ENCODE measurements at regions not wholly inside any gene's neighbourhood (a gene's known extent, or its start where the extent isn't known, plus 50 kb on each side); places are given as distances from the start of the nearest gene placed in this dataset.
A peak's percentile ranks its signal among the peaks of the same experiment; 100 is the strongest.

DNA sequence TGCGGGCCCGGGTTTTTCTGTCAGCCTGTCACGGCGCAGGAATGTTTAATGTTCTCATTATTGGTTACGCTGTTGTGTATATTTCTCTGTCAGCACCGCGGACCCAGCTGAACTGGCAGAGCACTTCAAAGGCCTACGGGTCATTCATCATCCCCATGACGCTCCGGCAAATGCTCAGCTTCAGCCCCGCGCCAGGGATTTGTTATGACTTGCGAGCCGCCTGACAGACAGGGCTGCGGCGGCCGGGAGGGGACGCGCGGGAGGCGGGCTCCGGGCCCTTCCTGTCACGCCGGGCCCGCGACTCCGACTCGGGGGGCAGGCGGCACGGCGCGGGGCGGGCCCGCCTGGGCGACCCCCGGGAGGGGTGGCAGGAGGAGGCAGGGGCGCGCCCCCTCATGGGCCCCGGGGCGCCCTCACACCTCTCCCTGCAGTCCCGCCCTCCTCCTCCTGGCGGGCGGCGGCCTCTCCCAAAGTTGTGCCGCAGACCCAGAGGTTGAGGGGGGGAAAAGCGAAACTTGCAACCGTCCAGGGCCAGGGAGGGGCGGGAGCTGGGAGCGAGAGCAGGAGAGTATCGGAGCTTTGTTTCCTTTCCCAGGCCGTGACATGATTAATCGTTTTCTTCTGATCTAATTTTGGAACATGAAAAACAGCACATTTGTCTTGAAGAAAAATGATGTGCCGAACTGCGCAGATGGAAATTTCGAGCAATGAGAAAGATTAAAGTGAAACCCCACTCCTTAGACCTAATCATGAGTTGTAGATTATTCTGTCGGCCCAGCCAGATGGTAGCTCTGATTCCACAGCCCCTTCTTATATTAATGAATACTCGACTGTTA, 59.3 kb upstream of the COMTD1 start:
- TF ChIP-seq ZNF133 (tag by site-specific recombination; IDR thresholded peaks at IDR 0.05) (no peak), TRIM28 (IDR thresholded peaks at IDR 0.05; ENCODE audit: borderline replicate concordance, low read length) (no peak), ZNF426 (tag by site-specific recombination; IDR thresholded peaks at IDR 0.05) (no peak), ZNF48 (tag by site-specific recombination; IDR thresholded peaks at IDR 0.05) (no peak)
- TF ChIP-seq, protein P1, sequence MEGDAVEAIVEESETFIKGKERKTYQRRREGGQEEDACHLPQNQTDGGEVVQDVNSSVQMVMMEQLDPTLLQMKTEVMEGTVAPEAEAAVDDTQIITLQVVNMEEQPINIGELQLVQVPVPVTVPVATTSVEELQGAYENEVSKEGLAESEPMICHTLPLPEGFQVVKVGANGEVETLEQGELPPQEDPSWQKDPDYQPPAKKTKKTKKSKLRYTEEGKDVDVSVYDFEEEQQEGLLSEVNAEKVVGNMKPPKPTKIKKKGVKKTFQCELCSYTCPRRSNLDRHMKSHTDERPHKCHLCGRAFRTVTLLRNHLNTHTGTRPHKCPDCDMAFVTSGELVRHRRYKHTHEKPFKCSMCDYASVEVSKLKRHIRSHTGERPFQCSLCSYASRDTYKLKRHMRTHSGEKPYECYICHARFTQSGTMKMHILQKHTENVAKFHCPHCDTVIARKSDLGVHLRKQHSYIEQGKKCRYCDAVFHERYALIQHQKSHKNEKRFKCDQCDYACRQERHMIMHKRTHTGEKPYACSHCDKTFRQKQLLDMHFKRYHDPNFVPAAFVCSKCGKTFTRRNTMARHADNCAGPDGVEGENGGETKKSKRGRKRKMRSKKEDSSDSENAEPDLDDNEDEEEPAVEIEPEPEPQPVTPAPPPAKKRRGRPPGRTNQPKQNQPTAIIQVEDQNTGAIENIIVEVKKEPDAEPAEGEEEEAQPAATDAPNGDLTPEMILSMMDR (tag by site-specific recombination; IDR thresholded peaks at IDR 0.05) = peak; percentile 52

Measured in HEK293 (cell line).